T-helper 9 cell (primary cell): ENCODE measurements at regions not wholly inside any gene's neighbourhood (a gene's known extent, or its start where the extent isn't known, plus 50 kb on each side); places are given as distances from the start of the nearest gene placed in this dataset.

Experiments
- DNase-seq: peaks from one replicate; pipeline ENCODE4 v3.0.0-alpha.2; 2020

DNA sequence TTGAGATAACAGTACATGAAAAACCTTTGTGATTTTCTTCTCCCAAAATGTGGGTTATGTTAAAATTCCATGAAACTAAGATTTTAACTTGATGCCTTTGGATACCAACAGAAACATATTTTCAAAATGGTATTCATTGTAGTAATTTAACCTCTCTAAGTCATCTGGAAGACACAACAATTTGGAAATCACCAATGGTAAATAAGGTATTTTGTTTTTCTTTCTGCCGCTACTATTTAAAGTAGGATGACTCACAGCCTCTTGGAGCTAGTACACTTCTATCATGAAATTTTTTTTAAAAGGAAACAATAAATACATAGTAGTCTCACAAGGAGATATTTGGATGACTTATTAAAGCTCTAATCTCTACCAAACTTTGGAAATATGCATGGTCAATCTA is 291.6 kb upstream of the VEPH1 start:
- no peak for DNase-seq

DNA sequence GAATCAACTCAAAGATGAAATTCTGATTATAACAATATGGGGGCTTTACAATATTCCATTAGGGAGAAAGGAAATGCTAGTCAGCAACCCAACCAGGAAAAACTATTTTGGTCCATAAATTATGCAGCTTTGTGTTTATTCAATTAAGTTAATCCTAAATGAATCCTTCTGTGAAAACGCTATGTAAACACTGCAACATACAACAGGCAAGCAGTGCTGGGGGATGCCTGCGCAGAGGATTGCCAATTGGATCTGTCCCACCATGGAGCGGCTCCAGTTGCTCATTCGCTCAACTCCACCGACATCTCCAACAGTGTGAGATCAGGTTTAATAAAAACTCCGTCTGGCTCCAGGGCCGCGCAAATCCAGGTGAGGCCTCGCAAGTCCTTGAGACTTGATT is 290.5 kb upstream of the VEPH1 start:
- DNase-seq = no peak

DNA sequence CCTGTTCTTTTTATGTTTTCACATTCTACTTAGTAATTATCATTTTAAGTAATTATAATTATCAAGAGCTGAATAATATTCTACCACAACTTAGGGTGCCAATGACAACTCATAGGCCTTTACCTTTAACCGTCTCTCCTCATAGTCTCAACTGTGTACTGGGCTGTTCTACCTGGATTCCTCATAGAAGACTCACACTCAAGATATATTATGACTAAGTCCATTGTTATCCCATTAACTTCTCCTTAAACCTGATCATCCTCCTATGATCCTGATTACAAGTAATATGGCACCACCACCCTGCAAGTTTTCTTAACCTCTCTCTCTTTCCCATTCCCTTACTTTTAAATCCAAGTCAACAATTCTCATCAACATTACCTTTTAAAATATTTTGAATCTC is 285.9 kb upstream of the VEPH1 start:
- DNase-seq = no peak

DNA sequence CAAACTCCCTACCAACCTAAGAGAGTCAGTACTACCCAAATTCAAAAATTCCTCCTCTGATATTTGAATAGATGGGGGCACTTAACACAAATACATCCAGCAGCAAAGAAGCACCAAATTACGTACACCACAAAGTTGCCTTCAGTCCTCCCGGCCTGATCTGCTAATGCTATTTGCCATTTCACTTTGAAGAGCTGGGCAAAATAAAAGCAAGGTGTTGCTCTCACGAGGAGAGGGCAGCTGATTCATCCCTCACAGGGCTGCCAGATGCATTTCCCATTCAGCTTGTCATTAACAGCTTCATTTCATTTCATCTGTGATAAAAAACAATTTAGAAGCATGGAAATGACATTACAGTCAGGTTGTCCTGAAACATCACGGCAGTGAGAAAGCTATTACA is 283.4 kb upstream of the VEPH1 start:
- DNase-seq = no peak

DNA sequence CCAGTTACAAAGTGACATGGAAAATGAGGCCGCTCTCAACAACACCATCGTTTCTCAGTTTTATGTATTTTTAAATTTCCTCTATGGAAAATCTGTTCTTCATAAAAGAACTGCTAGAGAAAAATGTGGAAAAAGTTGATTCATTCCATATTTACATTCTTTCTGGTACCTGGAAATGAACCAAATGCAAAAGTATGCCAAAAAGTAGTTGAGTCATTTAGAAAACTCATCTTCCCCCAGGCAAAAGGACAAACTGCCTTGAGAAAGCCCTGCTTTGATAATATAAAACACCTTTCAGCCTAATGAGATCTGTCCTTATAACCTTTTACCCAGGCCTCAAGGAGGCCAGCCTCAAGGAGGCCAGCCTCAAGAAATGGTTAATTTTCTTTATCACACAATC is 283.0 kb upstream of the VEPH1 start:
- DNase-seq = no peak

DNA sequence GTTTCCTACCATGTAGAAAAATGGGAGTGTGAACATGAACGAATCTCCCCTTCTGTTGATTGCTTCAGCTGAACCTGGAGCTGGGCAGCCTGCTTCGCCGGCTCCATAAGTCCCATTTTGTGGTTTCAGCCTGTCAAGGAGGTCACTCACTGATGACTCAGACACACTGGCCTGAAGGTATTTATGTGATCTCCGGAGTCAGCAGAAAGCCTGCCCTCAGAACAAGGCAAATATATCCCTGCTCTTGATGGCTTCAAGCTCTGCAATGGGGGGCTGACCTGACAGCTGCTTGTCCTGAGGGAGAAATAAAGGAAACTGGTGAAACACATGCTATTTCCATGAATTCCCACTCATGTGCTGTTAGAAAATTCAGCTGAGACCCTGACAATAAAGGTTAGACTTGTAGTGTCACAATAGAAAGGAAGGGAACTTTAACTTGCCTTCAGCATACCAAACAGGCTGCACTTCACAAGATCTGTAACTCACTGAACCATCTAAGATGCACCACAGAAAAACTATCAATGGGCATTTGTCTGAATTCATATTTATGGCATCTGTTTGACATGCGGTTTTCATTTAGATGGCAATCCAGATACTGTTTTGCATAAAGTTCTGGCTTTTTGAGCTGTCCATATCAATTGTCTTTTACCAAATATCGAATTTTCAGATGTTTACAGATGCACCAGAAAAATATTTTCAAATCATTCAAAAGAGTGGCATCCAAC is 282.0 kb upstream of the VEPH1 start:
- no peak for DNase-seq

DNA sequence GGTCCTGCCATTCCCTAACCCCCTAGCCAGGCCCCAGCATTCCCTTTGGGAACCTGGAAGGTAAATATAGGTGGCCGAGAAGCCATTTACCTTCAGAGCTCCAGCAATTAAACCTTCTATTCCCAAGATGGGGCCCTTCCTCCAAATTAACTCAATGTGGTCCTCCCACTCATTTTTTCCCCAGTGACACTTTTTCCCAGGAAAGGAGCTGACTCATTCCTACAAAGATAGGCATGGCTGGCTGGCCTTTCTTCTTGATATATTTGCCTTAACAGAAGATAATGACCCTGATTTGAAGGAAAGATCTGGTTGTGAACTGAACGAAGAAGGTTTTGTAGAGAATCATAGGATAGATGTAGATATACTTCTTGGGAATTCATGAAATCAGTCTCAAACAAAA is 279.0 kb upstream of the VEPH1 start:
- DNase-seq = no peak

DNA sequence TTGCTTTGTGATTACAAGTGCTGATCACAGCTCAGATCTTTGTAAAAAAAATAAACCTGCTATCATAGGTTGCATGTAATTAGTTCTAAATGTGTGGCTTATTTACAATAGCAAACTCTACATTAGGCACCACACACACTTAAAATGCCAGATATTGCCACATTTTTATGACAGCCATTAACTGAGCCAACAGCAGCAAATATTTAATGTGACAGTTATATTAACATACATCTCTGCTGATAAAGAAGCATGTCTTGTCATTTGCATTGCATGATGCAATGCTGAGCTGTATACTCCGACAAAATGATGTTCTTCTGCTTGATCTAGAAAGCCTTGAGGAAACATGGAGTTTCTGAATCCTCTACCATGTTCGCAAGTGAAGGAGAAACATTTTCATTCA is 273.6 kb upstream of the VEPH1 start:
- DNase-seq = no peak

DNA sequence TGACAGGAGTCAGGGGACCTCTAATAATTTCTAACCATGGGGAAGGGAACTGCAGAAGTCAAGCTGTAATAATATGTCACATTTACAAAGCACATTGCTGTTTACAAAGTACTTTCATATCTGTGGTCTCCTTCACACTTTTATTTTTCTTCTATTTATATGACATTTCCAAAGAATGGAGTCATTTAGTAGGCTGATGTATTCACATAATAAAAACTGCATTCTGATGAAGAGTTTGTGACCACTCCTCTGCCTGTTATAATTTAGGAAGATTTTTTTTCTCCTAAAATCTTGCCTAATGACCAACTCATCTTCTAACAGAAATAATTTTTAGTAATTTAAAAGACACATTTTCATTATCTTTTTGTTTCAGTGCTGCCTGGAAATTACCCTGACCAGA is 272.2 kb upstream of the VEPH1 start:
- no peak for DNase-seq

DNA sequence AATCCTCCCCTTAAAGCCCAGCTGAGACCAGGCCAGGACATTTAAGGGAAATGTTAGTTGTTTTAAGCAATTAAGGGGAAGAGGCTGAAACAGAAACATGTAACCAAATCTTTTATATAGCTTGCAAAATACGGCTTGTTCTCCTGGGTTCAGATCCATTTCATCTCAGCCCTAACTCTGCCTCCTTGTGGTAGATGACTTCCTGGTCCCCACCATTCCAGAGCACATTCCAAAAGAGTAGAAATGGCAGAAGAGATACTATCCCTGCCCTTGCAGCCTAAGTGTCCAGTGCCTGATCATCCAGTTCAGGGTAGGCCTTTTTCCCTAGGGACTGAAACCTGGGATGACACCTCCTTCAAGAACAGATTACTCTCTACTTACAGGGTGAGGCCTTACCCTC is 266.2 kb upstream of the VEPH1 start:
- DNase-seq = no peak

DNA sequence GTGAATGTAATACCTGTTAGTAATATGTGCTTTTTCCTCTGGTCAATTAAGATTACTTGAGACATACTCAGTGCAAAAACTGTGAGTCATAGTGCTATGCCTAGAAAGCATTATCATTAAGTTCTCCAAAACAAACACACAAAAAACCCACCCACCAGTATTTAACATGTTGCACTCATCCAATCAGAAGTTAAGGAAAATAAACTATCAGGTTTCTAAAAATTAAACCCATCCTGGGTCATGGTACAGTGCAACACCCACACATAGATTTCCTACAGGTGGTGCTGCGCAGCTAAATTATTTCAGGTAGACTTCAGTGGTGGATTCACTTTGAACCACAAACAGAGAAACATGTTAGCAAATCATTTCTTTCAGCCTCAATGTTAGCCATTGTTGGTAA is 264.4 kb upstream of the VEPH1 start:
- DNase-seq = no peak

DNA sequence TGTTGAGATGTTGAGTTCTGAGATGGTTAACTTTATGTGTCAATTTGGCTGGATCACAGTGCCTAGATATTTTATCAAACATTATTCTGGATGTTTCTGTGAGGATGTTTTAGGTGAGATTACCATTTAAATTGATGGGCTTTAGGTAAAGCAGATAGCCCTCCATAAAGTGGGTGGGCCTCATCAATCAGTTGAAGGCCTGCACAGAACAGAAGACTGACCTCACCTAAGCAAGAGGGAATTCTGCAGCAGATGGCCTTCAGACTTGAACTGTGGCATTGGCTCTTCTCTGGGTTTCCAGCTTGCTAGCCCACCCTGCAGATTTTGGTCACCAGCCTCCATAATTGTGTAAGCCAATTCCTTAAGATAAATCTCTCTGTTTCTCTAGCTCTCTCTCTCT is 260.4 kb upstream of the VEPH1 start:
- no peak for DNase-seq

DNA sequence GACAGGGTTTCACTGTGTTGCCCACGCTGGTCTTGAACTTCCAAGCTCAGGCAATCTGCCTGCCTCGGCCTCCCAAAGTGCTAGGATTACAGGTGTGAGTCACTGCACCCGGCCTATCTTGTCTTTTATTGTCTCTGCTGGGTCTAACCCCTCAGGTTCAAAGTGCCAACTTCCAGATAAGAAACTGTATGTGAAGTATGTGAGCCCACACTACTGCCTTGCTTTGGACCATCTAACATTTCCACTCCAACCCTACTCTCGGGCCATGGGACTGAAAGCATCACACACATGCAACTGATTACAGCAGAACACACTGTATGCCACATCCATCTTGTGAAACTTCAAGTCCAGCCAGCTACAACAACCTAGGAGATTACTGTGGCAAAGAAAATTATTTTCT is 256.1 kb upstream of the VEPH1 start:
- no peak for DNase-seq

DNA sequence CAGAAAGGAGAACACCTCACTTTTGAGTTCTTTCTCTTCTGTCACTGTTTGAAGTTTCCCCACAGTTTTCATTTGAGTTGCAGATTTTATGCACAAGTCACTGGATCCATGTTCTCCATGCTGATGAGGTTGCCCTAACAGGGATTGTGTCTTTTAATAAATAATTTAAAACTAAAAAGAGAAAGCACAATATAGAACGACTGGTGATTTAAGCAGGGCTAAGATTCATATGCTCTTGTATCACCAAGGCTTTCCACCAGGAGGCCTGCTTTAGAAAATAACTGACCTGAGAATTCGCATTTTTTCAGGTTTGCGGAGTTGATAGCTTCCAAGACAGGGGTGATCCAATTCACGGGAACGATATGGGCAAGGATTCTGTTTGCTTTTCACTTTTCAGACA is 252.0 kb upstream of the VEPH1 start:
- DNase-seq = no peak

DNA sequence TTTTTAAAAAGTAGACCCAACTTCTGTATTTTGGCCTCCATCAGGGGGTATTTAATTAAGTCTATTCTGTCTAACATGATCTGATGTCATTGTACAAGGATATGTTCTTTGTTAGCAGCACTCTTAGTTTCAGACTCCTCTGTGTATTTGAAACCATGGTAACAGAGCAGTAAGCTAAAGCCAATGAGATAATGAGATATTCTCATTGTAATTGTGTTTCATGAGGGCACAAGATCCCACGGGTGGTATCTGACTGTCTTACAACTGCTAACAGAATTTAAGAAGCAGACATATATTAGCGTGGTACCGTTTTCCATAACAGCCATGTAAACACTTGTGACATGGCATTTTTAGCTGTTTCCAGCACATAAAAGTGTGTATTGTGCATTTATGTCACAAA is 251.2 kb upstream of the VEPH1 start:
- DNase-seq = no peak

DNA sequence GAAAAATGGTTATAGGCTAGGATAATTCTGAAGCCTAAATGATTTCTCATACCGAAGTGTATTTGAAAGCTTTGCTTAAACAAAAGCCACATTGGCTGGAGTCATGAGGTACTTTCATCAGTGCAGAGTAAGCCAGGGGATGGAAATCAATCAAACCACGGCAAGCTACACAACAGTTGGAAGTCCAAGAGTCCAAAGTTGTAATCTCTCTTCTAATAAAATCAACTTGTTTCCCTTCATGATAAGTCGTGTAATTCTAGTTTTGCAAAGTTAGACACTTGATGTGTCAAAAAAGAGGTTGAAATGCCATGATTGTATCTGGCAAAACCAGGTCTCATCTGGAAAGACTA is 250.5 kb upstream of the VEPH1 start:
- DNase-seq = no peak

DNA sequence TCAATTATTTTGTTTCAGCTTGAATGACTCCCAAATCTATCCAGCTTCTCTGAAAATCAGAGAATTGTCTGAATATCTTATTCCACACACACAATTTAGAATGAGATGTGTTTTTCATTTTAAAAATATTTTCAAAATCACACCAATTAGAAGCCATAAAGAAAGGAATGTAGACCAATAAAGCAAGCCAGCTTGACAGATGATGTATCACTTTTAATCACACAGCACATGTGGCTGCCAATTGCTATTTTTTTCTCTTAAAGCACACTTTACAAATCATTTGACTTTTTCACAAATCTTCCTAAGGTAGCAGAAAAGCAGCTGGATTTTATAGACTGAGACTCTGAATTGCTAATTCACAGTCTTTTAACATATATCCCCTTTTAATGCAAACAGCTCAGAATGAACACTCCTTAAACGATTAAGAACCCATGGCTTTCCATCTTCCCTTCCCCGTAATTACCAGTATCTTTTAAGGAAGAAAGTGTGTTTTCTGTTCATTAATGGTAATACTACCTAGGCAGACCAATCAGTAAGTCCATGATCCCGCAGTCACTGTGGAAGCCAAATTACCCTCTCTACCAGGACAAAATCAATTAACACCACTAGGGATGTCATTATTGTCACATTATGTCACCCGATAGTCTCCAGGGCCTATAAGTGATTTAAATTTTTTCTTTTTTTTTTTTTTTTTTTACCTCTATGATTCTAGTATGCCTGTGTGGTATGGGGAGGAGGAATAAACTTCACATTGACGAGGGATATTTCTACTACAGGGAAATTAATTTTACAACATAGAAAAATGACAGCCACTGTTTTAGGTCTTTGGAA is 250.0 kb upstream of the VEPH1 start:
- no peak for DNase-seq

DNA sequence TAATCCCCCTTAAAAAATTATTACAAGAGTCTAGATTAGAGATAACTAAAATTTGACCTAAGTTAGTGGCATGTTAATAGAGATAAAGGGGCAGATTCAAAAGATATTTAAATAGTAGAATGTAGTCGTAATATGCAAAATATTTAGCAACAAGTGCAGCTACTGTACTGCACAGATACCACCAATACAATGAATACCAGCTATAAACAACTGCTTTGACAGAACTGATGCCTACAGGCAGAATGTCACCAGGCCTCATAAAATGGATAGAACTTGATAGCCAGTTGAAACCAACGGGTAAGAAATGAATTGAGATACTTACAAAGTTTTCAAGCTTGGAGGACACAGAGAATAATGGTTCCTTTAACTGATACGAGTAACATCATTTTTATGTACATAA is 249.3 kb upstream of the VEPH1 start:
- DNase-seq = no peak

DNA sequence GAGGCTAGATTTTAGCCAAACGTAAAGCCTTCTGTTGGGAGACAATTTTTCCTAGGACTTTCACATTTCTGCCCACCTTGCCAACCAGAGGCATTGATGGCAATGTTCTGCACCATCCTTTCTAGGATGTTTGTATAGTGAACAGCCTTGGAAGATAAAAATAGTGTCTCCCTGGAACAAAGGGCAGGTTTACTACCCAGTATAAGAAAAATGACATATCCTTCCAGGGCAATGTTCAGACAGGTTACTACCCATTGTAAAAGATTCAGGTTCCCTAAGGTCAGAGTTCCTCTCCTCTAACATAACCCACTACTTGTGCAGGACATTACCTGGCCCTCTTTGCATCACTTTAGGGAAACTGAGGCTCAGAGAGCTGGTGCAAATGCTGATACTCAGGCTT is 248.2 kb upstream of the VEPH1 start:
- DNase-seq = no peak

DNA sequence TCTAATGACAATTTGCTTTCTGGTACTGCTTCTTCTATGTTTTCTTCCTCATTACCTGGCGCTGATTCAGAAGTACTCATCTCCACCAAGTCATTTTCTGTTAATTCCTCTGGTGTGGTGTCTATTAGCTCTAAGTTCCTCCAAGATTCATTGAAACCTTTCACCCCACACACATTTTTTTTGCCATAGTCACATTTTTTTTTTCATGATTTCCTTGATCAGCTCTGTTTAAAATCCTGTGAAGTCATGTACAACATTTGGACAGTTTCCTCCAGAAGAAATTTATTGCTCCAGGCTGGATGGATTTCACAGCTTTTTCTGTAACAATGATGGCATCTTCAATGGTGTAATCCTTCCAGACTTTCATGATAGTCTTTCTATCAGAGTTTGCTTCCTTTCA is 243.2 kb upstream of the VEPH1 start:
- no peak for DNase-seq

DNA sequence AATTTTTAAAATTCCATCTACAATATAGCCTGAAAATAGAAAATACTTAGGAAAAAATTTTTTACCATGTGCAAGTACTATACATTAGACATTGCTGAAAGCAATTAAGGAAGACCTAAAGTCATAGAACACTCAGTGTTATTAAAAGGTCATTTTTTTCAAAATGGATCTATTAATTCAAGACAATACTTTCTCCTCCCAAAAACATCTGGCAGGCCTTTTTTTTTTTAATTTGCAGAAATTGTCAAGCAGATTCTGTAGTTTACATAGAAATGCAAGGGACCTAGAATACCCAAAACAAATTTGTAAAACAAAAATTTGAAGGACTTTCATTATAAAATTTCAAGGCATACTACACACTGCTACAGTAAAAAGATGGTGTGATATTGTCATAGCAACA is 238.4 kb upstream of the VEPH1 start:
- no peak for DNase-seq

DNA sequence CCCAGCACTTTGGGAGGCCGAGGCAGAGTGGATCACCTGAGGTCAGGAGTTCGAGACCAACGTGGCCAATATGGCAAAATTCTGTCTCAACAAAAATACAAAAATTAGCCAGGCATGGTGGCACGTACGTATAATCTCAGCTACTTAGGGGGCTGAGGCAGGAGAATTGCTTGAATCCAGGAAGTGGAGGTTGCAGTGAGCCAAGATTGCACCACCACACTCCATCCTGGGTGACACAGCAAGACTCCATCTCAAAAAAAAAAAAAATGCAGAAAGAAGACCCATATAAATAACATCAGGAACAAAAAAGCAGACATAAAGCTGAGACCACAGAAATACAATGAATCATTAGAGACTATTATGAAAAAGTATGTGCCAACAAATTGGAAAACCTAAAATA is 235.2 kb upstream of the VEPH1 start:
- no peak for DNase-seq

DNA sequence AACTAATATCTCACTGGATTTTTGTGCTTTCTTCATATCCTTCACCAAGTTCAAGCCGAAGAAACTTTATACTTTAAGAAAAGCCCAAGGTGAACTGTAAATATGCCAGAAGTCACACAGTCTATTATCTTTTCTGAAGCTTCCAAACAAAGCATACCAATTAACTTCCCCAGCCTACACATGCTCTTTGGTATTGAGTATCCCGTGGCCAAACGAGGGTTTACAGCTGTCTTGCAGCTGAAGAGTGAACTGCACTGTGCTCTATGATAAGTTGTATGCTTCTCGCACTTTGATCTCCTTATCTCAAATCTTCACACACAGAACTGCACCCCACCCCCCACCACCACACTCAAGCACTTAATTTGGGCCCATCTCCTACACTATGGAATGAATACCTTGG is 215.6 kb upstream of the VEPH1 start:
- DNase-seq = no peak

DNA sequence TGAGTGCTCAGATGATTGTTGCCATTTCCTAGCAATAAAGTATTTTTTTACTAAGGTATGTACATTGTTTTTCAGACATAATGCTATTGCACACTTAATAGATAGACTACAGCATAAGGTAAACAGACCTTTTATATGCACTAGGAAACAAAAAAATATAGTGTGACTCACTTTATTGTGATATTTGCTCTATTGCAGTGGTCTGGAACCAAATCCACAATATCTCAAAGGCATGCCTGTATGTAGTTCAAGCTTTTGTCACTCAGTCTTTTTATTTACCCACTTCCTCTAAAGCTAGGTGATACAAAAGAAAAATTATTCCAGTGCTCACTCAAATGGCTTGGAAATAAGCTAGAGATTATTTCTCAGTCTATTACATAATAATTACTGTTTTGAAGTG is 209.9 kb upstream of the VEPH1 start:
- DNase-seq = no peak

DNA sequence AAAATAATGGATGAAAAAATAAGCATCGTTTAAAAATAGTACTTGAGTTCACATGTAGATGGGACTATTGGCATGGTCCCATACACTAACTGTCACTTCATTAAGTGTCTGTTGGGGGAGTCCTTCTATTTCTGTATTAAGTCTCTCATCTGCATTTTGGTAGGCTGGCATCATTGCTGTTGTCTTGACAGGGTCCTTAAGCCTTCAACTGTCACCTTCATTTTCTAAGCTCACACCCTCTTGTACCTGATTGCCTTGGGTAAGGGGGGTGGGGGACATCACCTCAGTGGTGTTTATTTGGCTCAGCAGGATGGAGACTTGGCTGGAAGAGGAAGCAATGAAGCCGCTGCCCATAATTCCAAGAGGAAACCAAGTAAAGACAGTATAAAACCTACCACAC is 202.0 kb upstream of the VEPH1 start:
- no peak for DNase-seq
